Thymus (tissue), 11 donors: ENCODE measurements at regions not wholly inside any gene's neighbourhood (a gene's known extent, or its start where the extent isn't known, plus 50 kb on each side); places are given as distances from the start of the nearest gene placed in this dataset.
A peak's percentile ranks its signal among the peaks of the same experiment; 100 is the strongest.

Source experiments
- DNase-seq, 9 donors: peaks; one replicate each; pipeline ENCODE4 v3.0.0-alpha.2; 2013; ENCODE audit warnings: low spot score in 9 of 9, low read depth in 6 of 9, missing footprints in 1 of 9
- H3K27ac ChIP-seq, 2 donors: one replicate each; pipeline ENCODE4 v1.5.1; 2013; ENCODE audit warnings: control low read depth in 1 of 2, low read depth in 1 of 2, low read length in 1 of 2, mild to moderate bottlenecking in 1 of 2, moderate library complexity in 1 of 2
- H3K27me3 ChIP-seq, 2 donors: one replicate each; pipeline ENCODE4 v1.5.1; 2013; ENCODE audit warnings: low read length in 1 of 2; ENCODE audit not compliant: control insufficient read depth in 2 of 2, insufficient read depth in 1 of 2
- H3K36me3 ChIP-seq, 2 donors: one replicate each; pipeline ENCODE4 v1.5.1; 2013; ENCODE audit warnings: low read length in 1 of 2, mild to moderate bottlenecking in 1 of 2, moderate library complexity in 1 of 2; ENCODE audit not compliant: control insufficient read depth in 2 of 2, insufficient read depth in 2 of 2
- H3K4me1 ChIP-seq, 2 donors: one replicate each; pipeline ENCODE4 v1.5.1; 2013; ENCODE audit warnings: low read length in 2 of 2; ENCODE audit not compliant: control insufficient read depth in 2 of 2, insufficient read depth in 2 of 2
- H3K4me3 ChIP-seq, 2 donors: one replicate each; pipeline ENCODE4 v1.5.1; 2013; ENCODE audit warnings: low read length in 2 of 2, control low read depth in 1 of 2, mild to moderate bottlenecking in 1 of 2
- H3K9me3 ChIP-seq, 2 donors: one replicate each; pipeline ENCODE4 v1.5.1; 2013; ENCODE audit warnings: low read length in 1 of 2, mild to moderate bottlenecking in 1 of 2; ENCODE audit not compliant: control insufficient read depth in 2 of 2, insufficient read depth in 1 of 2
- WGBS: extraction: QIAGEN DNeasy Blood & Tissue Kit; methylation state at CpG from one replicate; pipeline ENCODE4 v1.1.7; 2013; 5-methylcytosine and 5-hydroxymethylcytosine counted together
- donor health status: healthy.

- no peaks in the 10 kb centered on the region for H3K36me3 ChIP-seq
- 97% methylated on average over 4 of the region's 4 CpGs for WGBS
- H3K4me3 ChIP-seq = no peak overlapping the region
- H3K4me1 ChIP-seq = no peaks in the 10 kb centered on the region
- H3K27ac ChIP-seq = no peak overlapping the region
- DNase-seq = no peak
- H3K27me3 ChIP-seq = no peaks in the 10 kb centered on the region
- H3K9me3 ChIP-seq = no peaks in the 10 kb centered on the region
These were observed 466.4 kb downstream of the ZNF608 start for GRCh38 chr5:124280079-124280478.

DNA sequence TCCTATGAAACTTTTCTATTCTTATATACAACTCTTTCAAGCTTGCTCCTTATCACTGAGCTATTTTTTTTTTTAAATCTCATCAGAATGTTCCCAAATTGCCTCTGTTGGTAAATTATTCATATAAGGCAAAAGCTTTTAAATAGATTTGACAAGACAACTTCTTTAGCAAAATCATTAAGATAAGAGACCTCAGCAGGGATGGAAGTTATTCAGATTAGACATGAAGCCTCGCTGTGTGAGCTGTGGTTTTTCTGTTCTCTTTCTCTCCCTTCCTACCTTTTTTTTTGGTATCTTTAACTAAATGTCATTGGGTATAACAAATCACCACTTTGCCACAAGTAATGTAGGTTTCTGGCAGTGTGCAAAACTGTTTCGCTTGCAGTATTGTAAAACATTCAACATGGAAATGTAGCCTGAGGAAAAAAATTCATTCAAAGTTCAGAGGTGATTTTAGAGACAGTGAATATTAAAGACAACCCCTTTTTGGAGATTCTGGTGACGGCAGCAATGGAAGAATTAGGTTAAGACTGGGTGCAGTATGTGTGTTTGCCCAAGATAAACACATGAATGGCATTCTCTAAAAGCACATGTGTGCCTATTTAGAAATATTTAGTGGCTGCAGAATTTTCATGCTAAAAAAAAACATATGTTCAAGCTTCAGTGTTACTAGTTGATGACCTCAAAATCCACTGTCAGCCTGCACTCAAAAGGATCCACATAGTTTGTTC lies 467.1 kb downstream of the ZNF608 start:
- no peak overlapping the region for H3K4me3 ChIP-seq
- 43% methylated on average over 3 of the region's 3 CpGs for WGBS
- no peak overlapping the region for H3K27ac ChIP-seq
- H3K4me1 ChIP-seq = no peaks in the 10 kb centered on the region
- no peaks in the 10 kb centered on the region for H3K9me3 ChIP-seq
- no peaks in the 10 kb centered on the region for H3K36me3 ChIP-seq
- peak in 2 of 9 donors; percentile 10 to 37 for DNase-seq
- H3K27me3 ChIP-seq = no peaks in the 10 kb centered on the region

- H3K9me3 ChIP-seq = no peaks in the 10 kb centered on the region
- no peaks in the 10 kb centered on the region for H3K27me3 ChIP-seq
- H3K4me1 ChIP-seq = no peaks in the 10 kb centered on the region
- H3K27ac ChIP-seq = no peak overlapping the region
- no peak overlapping the region for H3K4me3 ChIP-seq
- H3K36me3 ChIP-seq = no peaks in the 10 kb centered on the region
- 96% methylated on average over 3 of the region's 3 CpGs for WGBS
- DNase-seq = no peak
These were observed 467.8 kb downstream of the ZNF608 start for GRCh38 chr5:124278636-124279035.

DNA sequence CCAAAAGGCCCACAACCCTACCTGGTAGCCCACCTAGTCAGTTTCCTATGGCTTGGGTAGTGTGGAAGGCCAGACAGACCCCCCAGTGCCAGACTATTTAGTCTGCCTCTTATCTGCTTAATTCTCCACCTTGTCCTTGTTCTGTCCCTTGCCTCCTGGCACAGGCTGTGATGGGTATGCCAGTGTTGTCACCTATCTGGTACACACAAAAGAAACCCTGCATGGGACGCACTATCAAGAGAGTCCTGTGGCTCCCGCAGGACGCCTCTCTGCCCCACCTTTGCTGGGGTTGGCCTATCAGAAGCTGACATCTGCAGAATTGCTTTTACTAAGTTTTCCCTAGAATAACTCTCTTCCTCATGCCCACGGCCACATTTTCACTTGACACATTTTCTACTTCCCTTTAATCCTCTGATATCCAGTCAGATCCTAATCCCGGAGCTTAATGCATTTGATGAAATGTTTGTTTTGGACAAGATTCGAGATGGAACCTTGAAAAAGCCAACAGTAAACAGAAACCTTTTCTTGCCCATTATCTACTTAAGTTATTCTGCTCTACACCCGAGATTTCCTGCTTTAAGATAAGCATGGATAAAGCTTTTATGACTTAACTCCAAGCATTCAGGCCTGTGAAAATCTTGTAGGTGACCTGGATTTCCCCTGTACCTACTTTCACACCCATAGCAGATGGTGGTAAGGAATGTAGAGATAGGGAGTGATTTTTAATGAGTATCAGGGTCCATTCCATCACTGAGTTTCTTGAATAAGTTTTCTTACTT lies 468.5 kb downstream of the ZNF608 start:
- H3K4me1 ChIP-seq = no peaks in the 10 kb centered on the region
- no peak overlapping the region for H3K4me3 ChIP-seq
- no peak for DNase-seq
- no peaks in the 10 kb centered on the region for H3K27me3 ChIP-seq
- no peaks in the 10 kb centered on the region for H3K36me3 ChIP-seq
- WGBS = 93% methylated on average over 7 of the region's 7 CpGs
- no peak overlapping the region for H3K27ac ChIP-seq
- H3K9me3 ChIP-seq = no peaks in the 10 kb centered on the region

- Histone ChIP-seq H3K36me3 (no peaks in the 10 kb centered on the region), H3K9me3 (no peaks in the 10 kb centered on the region), H3K27ac (no peak overlapping the region), H3K27me3 (no peaks in the 10 kb centered on the region), H3K4me3 (no peak overlapping the region), H3K4me1 (no peaks in the 10 kb centered on the region)
- 99% methylated on average over 3 of the region's 3 CpGs for WGBS
- DNase-seq = no peak
These were observed 470.3 kb downstream of the ZNF608 start for GRCh38 chr5:124276166-124276565.

GRCh38 chr5:124274949-124275348 lies 471.5 kb downstream of the ZNF608 start:
- Histone ChIP-seq H3K4me1 (no peaks in the 10 kb centered on the region), H3K27me3 (no peaks in the 10 kb centered on the region), H3K27ac (no peak overlapping the region), H3K9me3 (no peaks in the 10 kb centered on the region), H3K36me3 (no peaks in the 10 kb centered on the region), H3K4me3 (no peak overlapping the region)
- WGBS = over 99% methylated on average over 2 of the region's 2 CpGs
- DNase-seq = no peak

- Histone ChIP-seq H3K9me3 (no peaks in the 10 kb centered on the region), H3K36me3 (no peaks in the 10 kb centered on the region), H3K4me1 (no peaks in the 10 kb centered on the region), H3K4me3 (no peak overlapping the region), H3K27ac (no peak overlapping the region), H3K27me3 (no peaks in the 10 kb centered on the region)
- no peak for DNase-seq
- WGBS = 95% methylated on average over 2 of the region's 2 CpGs
These were observed 481.9 kb downstream of the ZNF608 start for GRCh38 chr5:124264499-124264898.

GRCh38 chr5:124263680-124264491 lies 482.6 kb downstream of the ZNF608 start:
- Histone ChIP-seq H3K9me3 (no peaks in the 10 kb centered on the region), H3K4me1 (no peaks in the 10 kb centered on the region), H3K4me3 (no peak overlapping the region), H3K27me3 (no peaks in the 10 kb centered on the region), H3K27ac (no peak overlapping the region), H3K36me3 (no peaks in the 10 kb centered on the region)
- no peak for DNase-seq
- WGBS = 95% methylated on average over 6 of the region's 6 CpGs
